Activated CD4-positive, alpha-beta T cell treated with anti-CD3 and anti-CD28 coated beads, Interleukin-10, Interleukin-2, amounts not matched to agents 100 ng/mL and 50 ng/mL, durations not matched to agents 16 hours and 8 hours (primary cell): ENCODE measurements at regions not wholly inside any gene's neighbourhood (a gene's known extent, or its start where the extent isn't known, plus 50 kb on each side); places are given as distances from the start of the nearest gene placed in this dataset.

Experiments used
- DNase-seq: peaks from one replicate; pipeline ENCODE4 v3.0.0-alpha.2; 2020

- no peak for DNase-seq
Measured at GRCh38 chr6:21648475-21649050, 55.0 kb downstream of the SOX4 start.

DNA sequence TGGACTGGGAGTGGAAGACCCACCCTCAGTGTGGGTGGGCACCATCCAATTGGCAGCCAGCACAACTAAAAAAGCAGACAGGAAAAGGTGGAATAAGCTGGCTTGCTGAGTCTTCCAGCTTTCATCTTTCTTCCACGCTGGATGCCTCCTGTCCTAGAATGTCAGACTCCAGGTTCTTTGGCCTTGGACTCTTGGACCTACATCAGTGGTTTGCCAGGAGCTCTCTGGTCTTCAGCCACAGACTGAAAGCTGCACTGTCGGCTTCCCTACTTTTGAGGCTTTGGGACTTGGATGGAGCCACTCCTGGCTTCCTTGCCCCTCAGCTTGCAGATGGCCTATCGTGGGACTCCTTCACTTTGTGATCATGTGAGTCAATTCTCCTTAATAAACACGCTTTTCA lies 59.8 kb downstream of the SOX4 start:
- DNase-seq = no peak

- DNase-seq = no peak
Measured at GRCh38 chr6:21653905-21654304, 60.4 kb downstream of the SOX4 start.

DNA sequence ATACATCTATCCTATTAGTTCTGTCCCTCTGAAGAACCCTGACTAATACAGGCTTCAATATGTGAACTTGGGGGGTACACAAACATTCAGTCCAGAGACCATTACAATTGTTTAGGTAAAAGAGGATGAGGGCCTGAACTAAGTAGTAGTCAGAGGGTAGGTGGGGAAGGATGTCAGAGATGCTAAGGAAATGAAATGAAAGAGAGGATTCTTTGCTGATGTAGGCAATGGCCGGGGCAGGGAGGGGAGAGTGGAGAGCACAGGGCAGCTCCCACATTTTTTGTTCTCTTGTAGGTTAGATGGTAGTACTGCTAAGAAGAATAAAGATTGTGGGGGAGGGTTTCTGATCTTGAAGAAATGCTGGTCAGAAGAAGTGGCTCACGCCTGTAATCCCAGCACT lies 60.8 kb downstream of the SOX4 start:
- no peak for DNase-seq

DNA sequence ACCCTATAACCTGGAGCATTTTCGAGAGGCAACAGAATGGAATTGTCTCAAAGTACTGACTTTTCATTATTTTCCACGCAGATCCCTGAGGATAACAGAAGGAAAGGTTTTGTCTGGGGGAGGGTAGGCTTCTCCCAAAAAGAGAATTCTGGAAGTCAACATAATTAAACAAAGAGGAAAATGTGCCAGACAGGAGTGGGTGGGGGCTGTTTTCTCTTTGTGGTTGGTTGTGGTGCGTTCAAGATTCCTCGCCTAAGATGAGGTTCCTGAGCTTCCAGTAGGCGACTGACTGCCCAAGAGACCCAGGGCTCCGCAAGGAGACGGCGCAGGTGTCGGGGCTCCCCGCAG lies 70.4 kb downstream of the SOX4 start:
- DNase-seq = no peak

DNA sequence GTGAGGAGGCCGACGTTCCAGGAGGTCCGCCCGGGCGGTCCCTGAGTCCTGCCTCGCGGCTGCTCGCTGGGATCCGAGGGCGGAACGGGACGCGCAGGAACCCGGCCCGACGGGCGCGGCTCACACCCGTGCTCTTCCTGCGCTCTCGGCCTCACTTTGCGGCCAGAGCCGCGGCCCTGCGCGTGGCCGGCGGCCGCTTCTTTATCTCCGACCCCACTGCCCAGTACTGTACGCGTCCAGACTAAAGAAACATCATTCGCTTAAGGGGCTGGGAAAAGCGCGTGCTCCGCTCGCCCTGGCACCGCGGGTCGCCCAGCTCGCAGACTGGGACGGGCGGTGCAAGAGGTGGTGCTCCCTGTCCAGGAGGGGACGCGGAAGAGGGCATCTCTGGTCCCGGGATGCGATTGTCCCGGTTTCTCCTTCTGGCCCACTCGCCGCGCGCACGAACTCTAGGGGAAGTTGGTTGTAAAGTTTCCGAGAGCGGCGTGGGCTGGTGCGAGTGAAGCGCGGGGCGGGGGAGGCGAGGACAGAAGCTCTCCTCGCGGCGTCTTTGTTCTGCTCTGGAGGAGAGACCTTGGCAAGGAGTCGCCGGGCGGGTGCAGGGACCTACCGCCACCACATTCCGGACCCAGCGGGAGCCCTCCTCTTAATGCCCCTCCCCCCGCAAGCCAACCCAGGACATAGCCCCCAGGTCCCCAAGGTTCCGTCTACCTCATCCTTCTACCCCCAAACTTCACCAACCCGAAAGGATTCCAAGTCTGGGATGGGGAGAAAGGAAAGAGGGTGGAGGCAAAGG lies 71.0 kb downstream of the SOX4 start:
- no peak for DNase-seq

DNA sequence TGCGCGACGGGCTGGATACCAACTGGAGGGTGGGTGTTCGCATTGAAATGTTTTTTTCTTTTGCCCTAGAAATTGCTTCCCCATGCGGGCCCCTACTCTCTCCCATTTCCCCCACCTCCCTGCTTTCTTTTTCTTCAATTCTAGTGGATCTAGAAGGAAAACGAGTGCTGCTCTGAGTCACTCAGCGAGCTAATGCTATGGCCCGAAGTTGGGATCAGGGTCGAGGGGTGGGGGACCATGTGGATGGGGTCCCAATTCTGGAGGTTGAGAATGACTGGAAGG lies 71.5 kb downstream of the SOX4 start:
- DNase-seq = no peak

DNA sequence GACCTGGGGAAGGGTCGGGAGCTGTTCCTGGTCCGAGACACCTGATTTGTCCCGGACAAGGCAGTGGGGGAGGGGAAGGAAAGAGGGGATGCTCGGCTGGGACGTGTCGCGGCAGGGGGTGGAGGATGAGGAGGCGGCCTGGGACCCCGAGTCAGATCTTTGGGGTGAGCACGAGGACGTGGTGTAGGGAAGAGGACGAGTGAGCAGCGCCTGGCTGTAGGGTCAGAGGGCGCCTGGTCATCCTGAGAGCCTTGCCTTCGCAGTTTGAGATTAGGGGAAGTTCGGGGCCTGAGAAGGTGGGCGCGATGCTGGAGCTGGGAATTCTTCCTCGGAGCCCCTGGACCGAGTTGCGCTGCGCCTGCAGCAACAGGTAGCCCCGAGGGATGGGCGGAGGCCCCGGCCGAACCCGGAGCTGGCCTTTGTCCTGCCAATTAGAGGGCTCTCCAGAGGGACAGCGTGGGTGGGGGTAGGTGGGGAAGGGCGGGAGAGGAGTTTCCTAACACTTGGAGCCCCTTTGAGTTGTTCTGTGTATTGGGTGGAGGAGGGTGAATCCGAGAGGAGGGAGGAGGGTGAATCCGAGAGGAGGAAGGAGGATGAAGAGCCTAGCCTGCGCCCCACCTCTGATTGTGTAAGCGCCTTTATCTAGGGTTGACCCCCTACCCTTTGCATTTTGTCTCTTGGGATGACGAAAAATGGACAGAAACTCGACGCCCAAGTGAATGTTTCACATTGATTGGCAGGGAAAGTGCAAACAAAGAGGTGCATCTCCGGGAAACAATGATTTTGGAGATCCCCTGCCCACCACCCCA lies 72.0 kb downstream of the SOX4 start:
- no peak for DNase-seq

DNA sequence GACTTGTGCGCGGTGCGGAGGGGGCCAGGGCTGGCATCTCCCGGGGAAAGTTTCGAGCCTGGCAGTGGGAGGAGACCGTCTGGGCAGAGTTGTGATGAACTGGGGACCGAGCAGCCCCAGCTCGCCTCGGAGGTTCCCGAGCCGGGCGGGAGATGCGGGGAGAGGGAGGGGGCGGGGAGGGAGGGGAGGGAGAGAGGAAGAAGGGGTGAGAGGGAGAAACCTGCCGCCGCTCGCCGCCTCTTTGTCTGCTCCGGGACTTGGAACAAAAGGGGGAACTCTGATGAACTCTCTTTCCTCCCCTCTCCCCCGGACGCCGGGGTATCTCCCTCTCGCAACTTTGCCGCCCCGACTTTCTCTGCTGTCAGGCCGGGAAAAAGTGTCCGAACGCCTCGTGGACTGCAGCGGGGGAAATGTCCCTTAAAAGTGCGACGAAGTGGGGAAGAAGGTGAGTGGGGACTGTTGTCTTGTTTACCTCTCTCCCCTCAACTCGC lies 72.7 kb downstream of the SOX4 start:
- DNase-seq = no peak

DNA sequence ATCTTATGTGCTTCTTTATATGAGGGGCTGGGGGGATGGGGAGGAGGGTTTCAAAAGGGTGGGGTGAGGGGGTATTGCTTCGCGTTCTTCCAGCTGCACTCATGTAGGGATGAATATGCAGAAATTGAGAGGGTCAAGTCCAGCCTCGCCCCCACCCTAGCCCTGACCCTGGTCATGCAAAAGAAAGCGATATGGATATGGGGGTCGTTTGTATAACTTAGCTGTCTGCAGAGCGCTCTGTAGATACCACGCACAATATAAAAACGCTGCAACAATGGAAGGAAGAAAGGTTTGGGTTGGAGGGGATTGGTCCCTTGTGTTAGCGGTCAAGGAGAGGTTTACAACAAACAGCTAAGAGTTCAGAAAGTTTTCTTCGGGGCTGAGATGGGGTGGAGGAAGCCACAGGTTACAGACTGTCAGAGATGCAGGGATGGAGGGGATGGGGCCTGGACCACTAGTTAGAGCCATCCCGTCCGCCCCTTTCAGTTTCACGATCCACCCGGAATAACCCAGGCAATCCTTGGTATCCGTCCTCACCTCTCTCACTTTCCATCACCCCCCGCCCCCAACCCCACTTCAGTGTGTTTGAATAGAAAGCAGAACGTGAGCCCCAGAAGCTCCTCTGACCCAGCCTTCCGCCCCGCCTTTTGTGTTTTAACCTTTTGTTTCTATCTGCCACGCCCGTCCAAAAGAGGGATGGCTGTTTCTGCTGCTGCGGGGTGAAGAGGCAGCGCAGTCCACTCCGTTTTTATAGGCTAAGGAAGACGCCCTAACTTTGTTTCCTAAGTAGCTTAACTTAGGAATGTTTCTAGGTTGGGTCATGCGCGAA lies 73.5 kb downstream of the SOX4 start:
- no peak for DNase-seq

DNA sequence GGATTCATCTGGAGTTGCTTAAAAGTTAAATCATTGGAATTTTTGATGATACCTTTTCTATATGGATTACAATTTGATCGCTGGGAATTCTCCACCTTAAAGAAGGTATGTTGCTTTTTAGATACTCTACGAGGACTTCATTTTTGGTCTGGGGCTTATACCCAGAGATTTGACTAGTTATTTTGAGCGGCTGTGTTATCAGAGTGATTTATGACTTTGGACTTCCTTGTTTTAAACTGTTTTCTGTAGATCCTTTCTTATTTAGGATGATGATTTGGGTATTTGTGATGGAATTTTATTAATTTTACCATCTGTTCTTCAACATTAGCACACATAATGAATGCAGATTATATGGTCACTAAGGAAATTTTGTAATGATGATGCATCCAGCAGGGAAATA lies 75.2 kb downstream of the SOX4 start:
- DNase-seq = no peak

DNA sequence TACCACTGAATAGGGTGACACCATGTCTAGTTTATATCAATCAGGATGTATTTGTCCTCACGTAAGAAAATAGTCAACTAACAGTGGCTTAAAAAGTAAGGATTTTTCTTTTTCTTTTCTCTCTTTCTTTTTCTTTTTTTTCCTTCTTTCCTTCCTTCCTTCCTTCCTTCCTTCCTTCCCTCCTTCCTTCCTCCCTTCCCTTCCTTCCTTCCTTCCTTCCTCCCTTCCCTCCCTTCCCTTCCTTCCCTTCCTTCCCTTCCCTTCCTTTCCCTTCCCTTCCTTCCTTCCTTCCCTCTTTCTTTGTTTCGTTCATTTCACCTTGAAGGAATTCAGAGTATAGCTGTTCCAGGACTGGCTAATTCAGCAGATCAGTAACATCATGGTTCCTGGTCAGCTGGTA lies 83.2 kb downstream of the SOX4 start:
- no peak for DNase-seq

DNA sequence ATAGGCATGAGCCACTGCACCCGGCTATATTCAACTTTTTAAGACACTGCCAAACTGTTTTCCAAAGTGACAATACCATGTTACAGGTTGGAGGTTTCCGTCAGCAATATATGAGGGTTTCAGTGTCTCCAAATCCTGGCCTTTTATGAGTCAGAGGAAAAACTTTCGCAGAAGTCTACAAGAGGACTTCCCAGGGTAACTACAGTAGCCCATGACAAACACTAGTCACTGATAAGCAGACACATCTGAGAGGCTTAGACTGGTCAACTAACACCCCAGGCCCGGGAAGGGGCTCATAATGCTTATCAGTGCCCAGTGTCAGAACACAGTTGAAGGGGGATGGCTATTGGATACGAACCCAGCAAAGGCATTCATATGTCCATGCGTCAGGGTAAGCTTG lies 85.4 kb downstream of the SOX4 start:
- no peak for DNase-seq

DNA sequence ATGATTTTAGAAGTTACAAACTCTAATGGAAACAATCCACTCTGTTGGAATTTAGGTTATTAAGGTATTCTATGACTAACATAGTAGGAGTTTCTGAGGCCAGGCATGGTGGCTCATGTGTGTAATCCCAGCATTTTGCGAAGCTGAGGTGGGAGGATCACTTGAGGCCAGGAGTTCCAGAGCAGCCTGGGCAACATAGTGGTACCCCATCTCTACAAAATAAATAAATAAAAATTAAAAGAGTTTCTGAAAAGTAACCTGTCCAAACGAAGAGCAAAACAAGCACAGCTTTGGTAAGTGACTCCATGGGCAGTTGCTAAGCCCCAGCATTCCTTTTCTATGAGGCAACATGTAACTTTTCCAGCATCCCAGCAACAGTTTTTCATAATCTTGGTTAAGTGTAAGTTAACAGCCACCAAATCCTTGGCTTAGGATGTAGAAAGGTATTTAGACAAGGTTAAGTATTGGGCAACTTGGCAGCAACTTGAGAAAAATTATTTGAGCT lies 86.3 kb downstream of the SOX4 start:
- DNase-seq = no peak

DNA sequence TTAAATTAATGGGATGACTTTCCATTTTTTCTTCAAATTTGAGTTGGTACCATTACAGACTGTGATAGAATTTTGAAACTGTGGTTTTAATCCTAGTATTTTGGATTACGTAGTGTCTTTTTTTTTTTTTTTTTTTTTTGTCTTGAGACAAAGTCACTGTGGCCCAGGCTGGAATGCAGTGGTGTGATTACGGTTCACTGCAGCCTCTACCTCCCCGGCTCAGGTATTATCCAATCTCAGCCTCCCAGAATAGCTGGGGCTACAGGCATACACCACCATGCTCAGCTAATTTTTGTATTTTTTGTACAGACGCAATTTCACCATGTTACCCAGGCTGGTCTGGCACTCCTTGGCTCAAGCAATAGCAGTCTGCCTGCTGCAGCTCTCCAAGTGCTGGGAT lies 87.1 kb downstream of the SOX4 start:
- no peak for DNase-seq

DNA sequence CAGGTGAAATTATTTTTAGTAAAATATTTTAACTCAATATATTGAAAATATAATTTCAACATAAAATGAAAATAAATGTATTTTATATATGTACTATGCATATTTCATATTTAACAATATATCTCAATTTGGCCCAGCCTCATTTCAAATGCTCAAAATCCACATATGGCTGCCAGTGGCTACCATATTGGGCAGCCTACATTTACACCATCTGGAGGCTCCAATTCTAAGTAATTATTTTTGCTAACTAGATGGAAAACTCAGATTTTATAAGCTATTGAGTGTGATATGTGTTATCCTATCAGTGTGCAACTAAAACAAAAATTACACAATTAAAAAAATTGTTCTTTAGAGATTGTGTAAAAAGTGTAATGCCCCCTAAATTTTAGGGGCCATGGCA lies 96.9 kb downstream of the SOX4 start:
- DNase-seq = no peak

DNA sequence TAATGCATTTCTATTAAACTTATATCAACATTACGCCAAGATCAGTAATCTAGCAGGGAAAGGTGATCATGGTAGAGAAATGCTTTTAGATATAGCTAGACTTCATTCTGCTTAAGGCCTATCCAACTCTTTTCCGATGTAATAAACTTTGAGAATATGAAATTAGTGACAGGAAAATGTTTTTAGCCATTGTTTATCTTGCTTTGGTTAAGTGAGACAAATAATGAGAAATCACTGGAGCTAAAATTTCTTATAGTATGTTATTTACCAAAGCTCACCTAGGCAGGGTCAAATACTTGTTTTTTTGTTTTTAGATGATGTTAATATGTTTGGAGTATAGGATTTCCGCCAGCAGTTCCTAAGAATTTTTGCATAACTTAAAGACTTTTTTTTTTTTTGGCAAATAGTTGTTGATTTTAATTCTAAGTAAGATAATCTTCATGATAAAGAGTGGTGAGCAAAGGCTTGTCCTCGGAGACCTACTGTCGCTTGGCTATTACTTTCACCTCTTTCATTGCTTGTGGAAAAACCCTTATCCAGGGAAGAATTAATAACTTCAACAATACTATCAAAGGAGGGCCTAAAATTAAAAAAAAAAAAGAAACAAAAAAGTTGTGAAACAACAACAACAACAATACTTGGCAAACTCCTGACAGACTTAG lies 98.3 kb downstream of the SOX4 start:
- no peak for DNase-seq

DNA sequence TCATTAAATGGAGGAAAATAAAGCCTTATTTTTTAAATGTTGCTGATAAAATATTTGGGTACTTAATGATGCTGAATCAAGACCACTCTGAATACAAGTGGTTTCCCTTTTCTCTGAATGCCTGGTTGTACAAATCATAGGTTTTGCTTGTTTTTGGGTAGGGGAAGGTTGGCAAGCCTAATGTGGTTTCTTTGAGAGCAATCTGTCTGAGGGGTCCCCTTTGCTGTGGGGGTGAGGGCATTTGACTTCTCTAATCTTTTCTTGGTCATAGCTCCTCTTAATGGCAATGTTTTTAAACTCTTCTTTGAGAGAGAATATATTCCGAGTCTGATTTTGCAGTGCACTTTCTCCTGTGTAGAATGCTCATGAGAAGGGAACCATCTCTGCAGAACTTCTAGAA lies 99.2 kb downstream of the SOX4 start:
- DNase-seq = no peak

GRCh38 chr6:21694168-21694567 lies 100.6 kb downstream of the SOX4 start:
- DNase-seq = no peak

GRCh38 chr6:21707524-21708319 lies 114.2 kb downstream of the SOX4 start:
- no peak for DNase-seq

DNA sequence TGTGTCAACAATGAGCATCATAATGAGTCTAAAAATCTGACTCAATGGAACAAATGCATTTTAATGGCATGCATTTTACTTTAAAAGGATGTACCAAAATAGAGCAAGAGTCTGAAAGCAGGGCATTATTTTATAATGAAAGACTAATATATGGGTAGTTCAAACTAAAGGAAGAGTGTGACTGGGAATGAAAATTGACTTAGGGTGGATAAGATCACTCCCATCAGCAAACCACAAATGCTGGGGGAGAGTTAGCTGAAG lies 114.7 kb downstream of the SOX4 start:
- no peak for DNase-seq

GRCh38 chr6:21710216-21710615 lies 116.7 kb downstream of the SOX4 start:
- DNase-seq = no peak
